ENCODE measurements at regions not wholly inside any gene's neighbourhood (a gene's known extent, or its start where the extent isn't known, plus 50 kb on each side); places are given as distances from the start of the nearest gene placed in this dataset.

DNA sequence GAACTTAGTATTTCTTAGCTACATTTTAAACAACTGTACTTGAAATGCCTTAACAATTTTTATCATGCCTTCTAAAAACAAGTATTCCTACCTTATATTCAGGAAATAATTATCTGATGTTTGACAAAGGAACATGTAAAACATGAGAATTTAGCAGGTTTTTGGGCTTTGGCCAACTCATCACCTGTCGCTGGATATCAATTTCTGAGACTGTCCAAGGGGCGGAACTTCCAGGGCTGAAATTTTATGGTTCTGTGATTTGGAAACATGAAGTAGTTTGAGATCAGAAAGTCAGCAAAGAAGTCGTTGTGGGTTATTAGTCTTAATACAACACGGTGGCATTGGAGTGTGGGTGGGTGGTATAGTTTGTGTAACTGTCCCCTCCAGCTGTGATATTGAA is 282.2 kb upstream of the LRRN1 start:
- no peak for TF ChIP-seq RFX5 (IDR thresholded peaks at IDR 0.05; ENCODE audit: borderline replicate concordance, low read depth, low read length)
- TF ChIP-seq SUZ12 (IDR thresholded peaks at IDR 0.05; ENCODE audit: low read length) = no peak
- TF ChIP-seq, protein P1, sequence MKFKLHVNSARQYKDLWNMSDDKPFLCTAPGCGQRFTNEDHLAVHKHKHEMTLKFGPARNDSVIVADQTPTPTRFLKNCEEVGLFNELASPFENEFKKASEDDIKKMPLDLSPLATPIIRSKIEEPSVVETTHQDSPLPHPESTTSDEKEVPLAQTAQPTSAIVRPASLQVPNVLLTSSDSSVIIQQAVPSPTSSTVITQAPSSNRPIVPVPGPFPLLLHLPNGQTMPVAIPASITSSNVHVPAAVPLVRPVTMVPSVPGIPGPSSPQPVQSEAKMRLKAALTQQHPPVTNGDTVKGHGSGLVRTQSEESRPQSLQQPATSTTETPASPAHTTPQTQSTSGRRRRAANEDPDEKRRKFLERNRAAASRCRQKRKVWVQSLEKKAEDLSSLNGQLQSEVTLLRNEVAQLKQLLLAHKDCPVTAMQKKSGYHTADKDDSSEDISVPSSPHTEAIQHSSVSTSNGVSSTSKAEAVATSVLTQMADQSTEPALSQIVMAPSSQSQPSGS (IDR thresholded peaks at IDR 0.05; ENCODE audit: low read length) = no peak
- TF ChIP-seq, protein P2, sequence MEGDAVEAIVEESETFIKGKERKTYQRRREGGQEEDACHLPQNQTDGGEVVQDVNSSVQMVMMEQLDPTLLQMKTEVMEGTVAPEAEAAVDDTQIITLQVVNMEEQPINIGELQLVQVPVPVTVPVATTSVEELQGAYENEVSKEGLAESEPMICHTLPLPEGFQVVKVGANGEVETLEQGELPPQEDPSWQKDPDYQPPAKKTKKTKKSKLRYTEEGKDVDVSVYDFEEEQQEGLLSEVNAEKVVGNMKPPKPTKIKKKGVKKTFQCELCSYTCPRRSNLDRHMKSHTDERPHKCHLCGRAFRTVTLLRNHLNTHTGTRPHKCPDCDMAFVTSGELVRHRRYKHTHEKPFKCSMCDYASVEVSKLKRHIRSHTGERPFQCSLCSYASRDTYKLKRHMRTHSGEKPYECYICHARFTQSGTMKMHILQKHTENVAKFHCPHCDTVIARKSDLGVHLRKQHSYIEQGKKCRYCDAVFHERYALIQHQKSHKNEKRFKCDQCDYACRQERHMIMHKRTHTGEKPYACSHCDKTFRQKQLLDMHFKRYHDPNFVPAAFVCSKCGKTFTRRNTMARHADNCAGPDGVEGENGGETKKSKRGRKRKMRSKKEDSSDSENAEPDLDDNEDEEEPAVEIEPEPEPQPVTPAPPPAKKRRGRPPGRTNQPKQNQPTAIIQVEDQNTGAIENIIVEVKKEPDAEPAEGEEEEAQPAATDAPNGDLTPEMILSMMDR (IDR thresholded peaks at IDR 0.05; ENCODE audit: control extremely low read depth in 1 of 3, insufficient read depth in 1 of 3, low read depth in 1 of 3, low read length in 3 of 3) = no peak
- TF ChIP-seq, protein P3, sequence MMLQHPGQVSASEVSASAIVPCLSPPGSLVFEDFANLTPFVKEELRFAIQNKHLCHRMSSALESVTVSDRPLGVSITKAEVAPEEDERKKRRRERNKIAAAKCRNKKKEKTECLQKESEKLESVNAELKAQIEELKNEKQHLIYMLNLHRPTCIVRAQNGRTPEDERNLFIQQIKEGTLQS (IDR thresholded peaks at IDR 0.05; ENCODE audit: insufficient read depth, low read depth, low read length) = no peak
- no peak for TF ChIP-seq SIN3A (conservative IDR thresholded peaks at IDR 0.05 in 1 of 2, IDR thresholded peaks at IDR 0.05 in 1 of 2; ENCODE audit: low read depth in 1 of 2, low read length in 2 of 2)
- no peak for TF ChIP-seq CEBPB (IDR thresholded peaks at IDR 0.05; ENCODE audit: low read depth, low read length)
- no peak for TF ChIP-seq HDAC2 (IDR thresholded peaks at IDR 0.05; ENCODE audit: borderline replicate concordance in 1 of 2, low read depth in 2 of 2, low read length in 2 of 2)

Measured in H1 (cell line).